GM19240 (cell line): ENCODE measurements at regions not wholly inside any gene's neighbourhood (a gene's known extent, or its start where the extent isn't known, plus 50 kb on each side); places are given as distances from the start of the nearest gene placed in this dataset.

Experiments used
- DNase-seq: peaks from one replicate; pipeline ENCODE4 v3.0.0; 2011; ENCODE audit warnings: low spot score; ENCODE audit not compliant: insufficient read length

DNA sequence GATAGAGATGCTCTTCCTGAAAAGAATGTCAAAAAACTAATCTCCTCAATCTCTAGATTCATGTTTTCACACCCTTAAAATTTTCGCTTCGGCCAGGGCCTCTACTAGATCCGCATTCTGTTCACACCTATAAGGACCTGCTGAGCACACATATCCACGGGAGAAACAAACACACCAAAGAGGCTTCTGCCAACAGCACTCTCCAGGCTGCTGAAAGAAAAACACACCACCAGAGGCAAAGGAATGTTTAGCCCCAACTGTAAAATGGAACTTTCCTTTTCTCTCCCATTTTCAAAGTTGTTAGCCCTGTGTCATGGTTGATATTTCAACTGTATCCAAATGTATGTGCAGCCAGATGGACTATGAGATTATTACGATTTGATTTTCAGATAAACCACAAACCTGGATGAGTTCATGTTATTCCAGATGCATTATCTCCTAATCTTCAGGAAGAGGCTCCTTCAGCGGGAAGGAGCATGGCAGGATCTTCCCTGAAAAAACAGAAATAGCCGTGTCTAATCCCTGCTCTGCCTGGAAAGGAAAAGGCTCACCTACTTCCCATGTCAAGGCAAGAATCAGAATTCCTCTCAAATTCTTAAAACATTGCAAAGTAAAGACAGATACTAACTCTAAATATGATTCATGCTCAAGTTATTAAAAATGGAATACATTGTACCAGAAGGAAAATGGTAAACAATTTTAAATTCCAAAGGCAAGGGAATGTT is 442.7 kb upstream of the NR2F2 start:
- no peak for DNase-seq

DNA sequence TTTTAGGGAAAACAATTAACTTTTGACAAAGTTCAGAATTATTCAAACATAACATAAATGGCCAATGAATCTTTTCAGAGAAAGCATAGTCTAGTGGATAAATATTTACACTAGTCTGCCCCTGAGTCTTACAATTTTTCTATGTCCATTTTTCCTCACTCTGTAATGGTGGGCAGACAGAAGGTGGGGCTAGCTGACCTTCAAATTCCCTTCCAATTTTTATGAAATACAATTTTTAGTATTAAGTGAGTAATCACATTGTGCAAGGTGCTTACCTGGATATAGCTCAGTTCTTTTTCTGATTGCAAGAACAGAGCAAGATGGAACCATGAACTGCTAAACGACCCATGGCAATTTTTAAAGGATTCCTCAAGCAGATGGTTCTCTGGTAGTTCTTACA is 441.7 kb upstream of the NR2F2 start:
- no peak for DNase-seq

DNA sequence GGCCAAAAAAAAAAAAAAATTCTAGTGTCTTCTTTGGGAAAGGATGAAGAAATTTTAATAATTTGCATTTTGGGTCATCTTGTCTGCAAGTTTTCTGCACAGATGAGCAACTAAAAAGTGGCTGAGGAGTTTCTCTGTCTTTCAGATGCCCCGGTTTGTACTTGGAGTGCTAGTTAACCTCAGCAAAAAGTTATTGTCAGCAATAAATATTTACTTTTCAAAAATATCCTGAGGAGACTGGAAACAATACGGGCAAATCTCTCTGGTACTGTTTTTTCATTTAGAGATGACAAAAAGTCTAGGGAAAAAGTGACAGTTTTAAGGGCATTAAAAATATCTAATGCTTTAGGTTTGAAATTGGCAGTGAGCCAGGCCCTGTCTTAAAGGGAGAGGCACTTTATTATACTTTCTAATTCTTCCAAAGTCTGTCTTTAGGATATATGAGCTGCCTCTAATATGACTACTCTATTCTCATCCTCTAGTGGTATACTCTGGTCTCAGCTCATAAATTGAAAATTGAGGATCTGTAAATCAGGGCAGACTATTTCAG is 436.0 kb upstream of the NR2F2 start:
- no peak for DNase-seq

DNA sequence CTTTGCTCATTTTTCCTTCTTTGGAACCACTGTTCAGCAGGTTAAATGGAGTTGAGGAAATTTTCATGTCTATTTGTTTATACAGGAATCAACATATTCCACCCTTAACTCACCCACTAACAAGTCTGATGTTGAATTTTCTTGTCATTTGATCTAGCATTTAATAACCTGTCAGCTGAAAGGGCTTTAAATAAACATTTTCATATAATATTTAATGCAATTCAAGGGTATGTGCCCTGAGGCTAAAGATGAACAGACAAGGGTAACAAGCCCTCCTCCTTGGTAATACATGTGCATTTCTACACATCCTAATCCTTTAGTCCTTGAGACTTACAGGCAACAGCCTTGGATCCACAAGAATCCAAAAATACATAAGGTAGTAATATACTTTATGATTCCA is 435.0 kb upstream of the NR2F2 start:
- DNase-seq = no peak

DNA sequence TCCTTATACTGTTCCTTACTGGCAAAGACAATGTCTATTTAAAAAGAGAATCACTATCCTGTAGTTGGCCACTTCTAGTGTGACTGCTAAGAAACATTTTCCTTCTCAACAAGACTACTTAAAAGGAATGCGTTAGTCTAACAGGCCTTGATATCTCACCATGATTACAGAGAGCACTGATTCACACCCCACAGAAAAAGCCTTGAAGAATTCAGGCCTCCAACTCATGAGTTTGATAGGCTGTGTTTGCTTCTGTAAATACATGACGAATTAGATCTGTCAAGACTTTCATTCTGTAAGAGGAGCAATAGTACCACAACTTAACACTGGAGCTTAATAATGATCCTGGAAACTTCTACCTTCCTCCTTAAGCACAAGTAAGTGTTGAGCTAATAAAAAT is 432.8 kb upstream of the NR2F2 start:
- no peak for DNase-seq

DNA sequence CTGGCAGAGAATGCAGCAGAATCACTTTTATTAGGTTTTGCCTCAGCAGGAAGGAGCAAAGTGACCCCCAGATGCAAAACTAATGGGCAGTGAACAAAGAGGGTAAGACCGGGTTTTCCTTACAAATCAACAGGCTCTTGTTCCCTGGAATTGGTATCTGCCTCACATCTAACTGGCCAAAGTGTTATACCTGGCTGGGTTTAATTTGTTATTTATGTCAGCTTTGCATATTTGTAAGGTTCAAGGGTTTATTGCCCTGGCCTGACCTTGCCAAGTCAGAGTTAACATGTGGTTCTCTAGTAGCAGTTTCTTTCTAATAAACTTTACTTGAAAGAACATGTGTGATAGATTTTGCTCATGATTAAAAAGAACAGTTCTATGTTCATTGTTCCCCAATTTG is 431.7 kb upstream of the NR2F2 start:
- DNase-seq = no peak

DNA sequence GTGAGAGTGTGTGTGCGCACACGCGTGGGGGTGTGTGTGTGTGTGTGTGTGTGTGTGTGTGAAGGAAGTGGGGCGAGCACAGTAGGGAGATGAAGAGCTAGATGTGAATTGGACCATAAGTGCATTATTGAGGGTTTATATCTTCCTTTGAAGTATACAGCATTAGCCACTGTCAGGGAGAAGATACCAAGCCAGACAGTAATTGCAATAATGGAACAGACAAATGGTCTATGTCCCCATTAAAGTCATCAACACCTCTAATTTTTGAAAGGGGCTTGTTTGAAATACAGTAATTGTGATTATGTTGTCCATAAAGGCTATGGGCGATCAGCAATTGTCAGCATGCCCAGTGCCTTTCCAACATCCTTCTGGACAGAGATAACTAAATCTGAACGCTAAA is 429.2 kb upstream of the NR2F2 start:
- no peak for DNase-seq

DNA sequence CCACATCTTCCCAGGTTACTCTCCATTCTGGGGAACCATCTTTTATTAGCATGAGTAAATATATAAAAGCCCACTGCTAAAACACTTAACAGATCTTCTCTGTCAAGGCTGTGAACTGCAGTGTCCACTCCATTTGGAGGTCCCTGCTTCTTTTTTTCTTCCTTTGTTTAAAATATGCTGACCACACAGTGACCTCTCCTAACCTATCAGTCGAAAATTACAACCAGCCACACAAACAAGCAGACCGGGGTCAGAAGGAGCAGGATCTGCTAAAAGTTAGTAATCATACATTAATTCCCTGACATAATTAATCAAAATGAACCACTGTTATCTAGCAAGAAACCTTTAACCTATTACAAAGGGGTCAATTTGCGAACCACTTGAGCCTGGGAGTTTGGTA is 427.9 kb upstream of the NR2F2 start:
- no peak for DNase-seq

DNA sequence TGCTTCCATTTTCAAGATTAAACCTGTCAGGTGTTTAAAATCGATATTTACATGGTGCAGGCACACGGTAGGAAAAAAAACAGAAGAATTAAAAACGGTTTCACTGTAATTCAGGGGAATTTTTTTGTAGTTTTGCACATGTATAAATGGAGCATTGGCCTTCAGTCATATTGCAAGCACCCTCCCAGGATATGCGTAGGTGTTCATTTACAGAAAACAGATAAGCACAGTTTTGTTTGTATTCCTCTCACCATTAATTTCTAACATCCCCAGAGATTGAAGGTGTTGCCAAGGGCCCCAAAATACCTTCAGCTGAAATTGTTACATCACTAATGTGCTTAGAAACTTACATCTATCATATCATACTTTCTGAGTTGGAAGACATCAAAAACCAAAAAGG is 427.1 kb upstream of the NR2F2 start:
- DNase-seq = no peak

DNA sequence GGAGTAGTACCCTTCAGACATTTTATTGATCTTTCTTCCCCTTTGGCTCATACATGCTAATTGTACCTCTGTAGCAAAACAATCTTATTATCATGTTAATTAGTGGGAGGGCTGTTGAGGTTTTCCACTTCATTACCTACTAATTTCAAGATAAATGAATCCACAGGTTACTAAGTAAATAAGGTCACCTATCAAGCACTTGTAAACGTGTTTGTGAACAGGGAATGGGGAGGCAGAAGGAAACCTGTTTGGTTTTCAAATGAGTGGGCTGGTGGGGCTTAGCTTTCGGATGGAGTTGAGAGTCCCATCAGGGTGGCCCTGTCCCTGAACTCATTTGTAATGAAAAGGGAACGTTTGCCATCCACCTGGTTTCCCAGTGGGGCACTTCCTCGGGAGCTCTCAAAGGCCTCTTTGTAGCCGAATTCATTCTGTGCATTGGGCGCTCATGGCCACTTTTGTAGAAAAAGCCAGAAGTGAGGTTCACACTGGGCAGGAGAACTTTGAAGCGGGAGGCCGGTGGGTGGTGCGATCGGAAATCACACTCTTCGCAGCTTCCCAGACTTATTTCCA is 419.8 kb upstream of the NR2F2 start:
- DNase-seq = no peak

DNA sequence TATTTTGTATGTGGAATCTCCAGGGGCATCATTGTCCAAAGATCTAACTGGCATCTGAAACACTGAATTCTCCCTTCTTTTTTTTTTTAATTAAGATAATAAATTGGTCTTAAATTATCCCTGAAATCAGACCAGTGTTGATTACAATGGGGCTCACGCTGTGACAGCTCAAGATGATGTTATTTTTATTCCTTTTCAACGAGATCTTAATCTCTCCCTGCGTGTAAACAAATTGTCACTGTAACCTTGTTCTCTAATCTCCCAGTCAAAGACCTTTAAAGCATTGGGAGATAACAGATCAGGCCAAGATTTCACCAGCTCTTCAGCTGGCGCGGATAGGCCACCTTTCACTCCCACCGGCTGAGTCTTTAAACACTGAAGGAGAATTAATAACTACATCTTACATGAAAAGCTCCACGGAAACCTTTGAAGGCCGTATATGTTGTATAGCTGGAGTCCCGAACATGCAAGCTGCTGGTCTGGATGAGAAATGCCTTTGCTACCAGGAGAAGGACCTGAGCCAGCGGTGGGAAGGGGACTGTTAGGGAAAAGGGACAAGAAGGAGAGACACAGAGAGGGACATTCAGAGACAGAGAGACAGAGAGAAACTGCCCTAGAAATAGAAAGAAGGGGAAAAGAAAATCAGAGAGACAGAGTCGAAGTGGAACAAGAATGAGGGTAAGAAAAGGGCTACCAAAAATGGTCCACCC is 418.8 kb upstream of the NR2F2 start:
- no peak for DNase-seq

DNA sequence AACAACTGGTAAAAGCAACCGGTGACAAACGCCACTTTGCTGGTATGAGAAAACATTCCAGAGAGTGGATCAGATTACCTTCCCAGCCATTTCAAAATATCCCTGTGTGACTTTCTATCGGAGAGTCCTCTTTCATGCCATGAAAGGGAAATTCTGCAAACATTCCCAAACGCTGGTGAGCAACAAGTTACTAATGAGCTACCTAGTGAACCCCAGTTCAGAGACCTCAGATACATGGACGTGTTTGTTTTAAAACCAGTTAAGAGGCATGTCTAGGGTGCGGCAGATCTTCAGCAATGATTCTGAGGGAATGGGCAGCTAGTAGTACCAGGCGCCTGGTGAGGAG is 418.2 kb upstream of the NR2F2 start:
- no peak for DNase-seq

DNA sequence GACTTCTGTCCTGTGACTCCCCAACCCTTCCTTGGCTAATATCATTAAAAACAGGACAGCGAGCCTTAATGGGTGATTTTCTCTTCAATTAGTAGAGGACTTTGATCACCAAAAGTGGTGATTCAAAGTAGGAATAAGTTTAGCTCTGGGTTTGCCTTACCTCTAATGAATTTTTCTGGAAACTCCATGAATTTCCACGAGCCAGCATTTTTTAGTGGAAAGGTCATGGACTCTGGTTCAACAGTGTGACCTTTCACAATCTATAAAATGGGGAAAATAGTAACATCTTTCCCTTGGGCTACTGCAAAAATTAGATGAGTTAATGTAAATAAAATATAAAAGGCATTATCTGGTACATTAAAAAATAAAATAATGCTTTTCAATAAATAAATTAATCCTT is 417.8 kb upstream of the NR2F2 start:
- no peak for DNase-seq

DNA sequence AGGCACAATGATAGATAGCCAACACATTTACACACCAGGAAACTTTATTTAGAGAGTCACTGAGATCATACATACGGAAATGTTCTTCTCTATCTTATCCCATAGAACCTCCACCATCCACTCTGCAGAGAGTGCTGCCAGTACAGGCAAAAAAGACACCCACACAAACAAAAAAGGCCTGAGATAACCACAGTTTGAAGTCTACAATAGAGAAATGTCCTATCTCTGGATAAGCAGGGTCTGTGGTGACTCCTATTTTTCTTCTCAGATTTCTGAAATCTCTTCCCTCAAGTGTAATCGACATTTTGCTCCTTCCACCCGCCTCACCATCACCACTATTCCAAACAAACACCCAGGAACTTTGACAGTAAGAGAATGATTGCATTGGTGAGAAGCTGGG is 413.9 kb upstream of the NR2F2 start:
- DNase-seq = no peak

DNA sequence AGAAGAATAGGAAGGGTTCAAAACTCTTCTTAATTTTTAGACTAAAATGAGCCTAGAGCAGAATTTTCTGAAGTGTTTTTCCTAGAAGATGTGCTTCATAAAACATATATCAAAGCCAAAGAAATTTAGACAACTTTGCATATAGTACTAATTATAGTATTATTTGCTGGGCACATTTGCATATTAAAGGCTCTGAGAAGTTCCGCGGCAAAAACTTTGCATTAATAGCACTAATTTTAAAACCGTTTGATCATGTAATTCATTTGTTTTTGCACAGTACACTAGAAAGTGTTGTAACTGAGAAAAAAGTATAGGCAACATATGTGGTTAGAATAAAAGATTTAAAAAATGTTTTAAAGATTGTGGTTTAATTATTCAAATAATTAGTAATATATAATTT is 412.0 kb upstream of the NR2F2 start:
- DNase-seq = no peak

DNA sequence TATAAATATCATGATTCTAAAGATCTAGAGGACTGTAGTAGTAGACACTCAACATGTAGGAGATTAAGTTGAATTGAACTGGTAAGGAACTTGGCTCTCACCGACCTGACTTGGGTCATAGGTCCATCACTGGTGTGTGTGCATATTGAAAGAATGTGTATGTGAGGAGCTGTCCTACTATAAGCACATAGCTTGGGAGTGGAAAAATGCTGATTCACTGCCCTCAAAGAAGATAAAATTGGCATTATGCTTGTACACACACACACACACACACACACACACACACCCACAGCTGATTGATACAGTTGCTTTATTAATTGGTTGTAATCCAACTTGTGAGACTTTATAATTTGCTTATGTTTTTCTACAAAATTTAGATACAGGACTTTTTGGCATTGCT is 411.0 kb upstream of the NR2F2 start:
- DNase-seq = no peak

DNA sequence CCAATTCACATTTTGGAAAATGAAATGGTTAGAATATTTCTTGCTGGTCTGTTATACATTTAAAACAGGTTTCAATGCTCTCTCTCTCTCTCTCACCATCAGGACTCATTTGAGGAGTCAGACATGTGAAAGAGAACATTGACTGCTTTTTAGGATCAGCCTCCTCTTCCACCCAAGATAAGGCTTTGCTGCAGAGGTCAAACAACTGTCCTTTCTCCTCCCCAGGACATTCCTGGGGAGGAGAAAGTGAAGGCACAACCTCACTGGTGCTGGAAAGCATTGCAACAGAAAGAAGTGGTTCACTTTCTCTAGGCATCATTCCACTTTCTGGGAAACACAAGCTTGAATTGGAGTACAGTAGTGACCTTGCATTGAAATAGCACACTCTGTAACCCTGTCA is 409.1 kb upstream of the NR2F2 start:
- DNase-seq = no peak

DNA sequence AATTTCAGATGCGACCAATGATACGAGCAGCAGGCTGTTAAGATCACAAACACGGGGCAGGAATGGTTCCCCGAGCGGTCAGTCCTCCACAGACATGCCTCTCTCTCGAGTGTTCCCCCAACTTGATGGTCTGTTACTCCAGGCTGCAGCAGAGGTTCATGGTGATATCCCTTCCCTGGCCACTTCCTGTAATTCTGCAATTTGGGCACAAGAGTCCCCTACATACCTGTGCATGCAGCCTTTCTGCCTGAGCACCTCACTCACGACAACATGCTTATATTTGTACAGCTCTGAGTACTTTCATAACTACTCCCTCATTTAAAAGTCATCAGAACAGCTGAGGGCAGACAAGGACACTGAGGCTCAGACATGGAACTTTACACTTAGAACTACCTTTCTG is 408.1 kb upstream of the NR2F2 start:
- DNase-seq = no peak

DNA sequence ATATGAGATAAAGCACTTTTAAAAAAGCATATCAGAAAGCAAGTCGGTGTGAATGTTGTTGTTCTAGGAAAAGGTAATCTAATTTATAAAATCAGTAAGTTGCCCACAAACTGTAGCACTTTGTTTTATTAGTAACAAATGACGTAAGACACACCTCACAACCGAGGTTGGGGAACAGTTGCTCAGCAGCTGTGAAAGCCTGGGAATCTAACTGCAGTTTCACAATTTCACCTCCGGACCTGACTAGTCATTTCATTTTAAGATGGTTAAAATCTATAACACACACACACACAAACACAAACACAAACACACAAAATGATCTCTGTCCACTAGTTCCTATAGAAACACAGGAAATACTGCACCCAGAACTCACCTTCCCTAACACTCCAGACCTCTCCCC is 406.7 kb upstream of the NR2F2 start:
- no peak for DNase-seq

DNA sequence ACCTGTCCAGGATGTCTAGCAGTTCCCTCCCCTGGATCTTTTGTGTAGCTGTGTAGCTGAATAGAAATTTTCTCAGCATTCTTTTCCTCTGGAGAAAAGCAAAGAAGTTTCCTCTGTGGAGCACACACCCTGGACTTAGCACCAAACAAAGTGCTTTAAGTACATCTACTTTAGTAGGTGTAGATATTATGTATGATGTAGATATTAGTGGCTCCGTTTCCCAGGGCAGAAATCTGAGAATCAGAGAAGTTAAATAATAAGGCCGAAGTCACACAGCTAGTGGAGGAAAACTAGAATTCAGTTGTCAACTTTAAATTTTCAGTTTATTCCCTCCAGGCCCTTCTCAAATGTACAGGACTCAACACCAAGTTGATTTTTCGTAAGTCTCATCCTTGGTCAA is 401.7 kb upstream of the NR2F2 start:
- DNase-seq = no peak

DNA sequence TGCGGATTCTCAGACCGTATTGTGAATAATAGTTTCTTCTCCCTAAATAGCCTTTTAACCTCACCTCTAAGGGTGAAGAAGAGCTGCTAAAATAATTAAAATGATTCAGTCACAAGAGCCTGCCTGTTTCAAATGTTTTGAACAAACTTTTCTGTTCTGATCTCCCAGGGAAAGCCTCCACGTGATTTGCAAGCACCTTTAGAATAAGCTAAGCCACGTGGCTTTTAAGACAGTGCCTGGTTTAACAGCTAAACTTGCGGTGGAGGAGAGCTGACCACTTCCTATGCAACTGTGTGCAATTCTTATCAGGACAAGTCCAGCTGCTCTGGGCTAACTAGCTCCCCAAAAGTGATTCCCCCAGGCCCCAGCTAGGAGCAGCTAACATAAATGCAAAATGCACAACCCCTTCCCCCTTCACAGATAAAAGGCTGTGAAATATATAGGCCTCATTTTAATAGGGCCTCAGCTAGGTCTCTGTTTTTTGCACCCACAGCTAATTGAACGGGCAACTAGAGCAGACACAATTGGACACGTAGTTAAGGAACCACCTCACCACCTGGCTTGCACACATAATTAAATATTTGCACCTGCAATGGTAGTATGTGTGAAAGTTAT is 401.2 kb upstream of the NR2F2 start:
- no peak for DNase-seq

DNA sequence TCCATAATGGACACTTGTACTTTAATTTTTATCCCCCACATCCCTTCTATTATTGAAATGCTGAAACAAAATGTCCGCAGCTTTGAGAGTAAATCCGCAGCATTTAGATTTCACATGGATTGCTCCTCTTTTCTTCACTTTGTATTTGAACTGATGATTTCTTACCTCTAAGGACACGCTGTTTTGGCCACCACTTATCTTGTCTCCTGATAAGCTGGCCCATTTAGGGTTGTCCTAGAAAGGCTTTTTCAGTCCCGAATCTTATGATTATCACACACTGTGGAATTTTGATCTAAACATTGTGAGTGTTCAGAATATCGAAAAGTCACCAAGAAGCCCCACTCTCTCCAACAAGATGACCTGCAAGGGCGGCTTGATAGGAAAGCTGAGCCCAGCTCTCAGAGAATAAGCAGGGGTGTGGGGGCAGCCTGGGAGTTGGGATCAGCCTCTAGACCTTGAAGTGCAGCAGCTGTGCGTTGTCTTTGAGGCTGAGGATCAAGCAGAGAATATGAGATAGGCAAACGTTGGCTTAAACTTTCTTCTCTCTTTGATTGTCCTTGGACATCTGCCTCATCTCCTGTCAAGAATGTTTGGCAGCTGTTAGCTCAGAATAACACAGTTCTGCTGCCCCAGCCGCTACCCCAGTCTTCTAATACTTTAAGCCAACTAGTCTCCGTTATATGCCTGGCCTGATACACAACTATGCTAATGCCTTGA is 399.7 kb upstream of the NR2F2 start:
- DNase-seq = no peak
